K562 (cell line): ENCODE measurements at regions not wholly inside any gene's neighbourhood (a gene's known extent, or its start where the extent isn't known, plus 50 kb on each side); places are given as distances from the start of the nearest gene placed in this dataset.

Experiments used
- CAMTA2 ChIP-seq: fragments of 250-450 bp; sonication (Bioruptor Pico); conservative IDR thresholded peaks from 2 replicates; pipeline ENCODE4 v1.5.1; 2022
- ETS2 ChIP-seq: IDR thresholded peaks from 2 replicates; pipeline ENCODE4 v1.6.1; 2016; ENCODE audit warnings: borderline replicate concordance, missing genetic modification characterization, mild to moderate bottlenecking, moderate library complexity, missing compliant biosample characterization; ENCODE audit not compliant: poor library complexity, severe bottlenecking
- SRSF3 ChIP-seq: fragments of 200-400 bp; formaldehyde crosslinking; IDR thresholded peaks from 2 replicates; pipeline ENCODE4 v1.6.1; 2016; ENCODE audit warnings: mild to moderate bottlenecking, low read length, moderate library complexity; ENCODE audit not compliant: insufficient read depth
- ZBTB40 ChIP-seq, 2 experiments: fragments of 450-650 bp in 1 of 2; sonication (generic) in 1 of 2; formaldehyde crosslinking in 1 of 2; IDR thresholded peaks; 2 replicates each; pipeline versions ENCODE4 v1.7.1 to v1.9.0; 2016 to 2022; ENCODE audit warnings: inconsistent platforms in 1 of 2, mild to moderate bottlenecking in 1 of 2, missing genetic modification reagents in 1 of 2
- ZC3H8 ChIP-seq: fragments of 450-650 bp; IDR thresholded peaks from 2 replicates; pipeline ENCODE4 v1.6.1; 2017

- TF ChIP-seq ZBTB40 (IDR thresholded peaks at IDR 0.05) (no peak), ZBTB40 (CRISPR knock-in tag; IDR thresholded peaks at IDR 0.05) (no peak), SRSF3 (no peak), CAMTA2 (no peak), ZC3H8 (no peak), ETS2 (no peak)
Observed at GRCh38 chr1:229022595-229023333, 248.1 kb upstream of the RAB4A start (continued).
